Mesothelial cell of epicardium (in vitro differentiated cells): ENCODE measurements at regions not wholly inside any gene's neighbourhood (a gene's known extent, or its start where the extent isn't known, plus 50 kb on each side); places are given as distances from the start of the nearest gene placed in this dataset.

Experiments used
- DNase-seq, 2 experiments: peaks; one replicate each; pipeline ENCODE4 v3.0.0; 2021; ENCODE audit warnings: low spot score in 2 of 2; ENCODE audit not compliant: unreplicated experiment in 2 of 2
- H3K27ac Mint-ChIP-seq: 2 replicates; pipeline ENCODE4 v1.8.0; 2021; ENCODE audit warnings: mixed read lengths
- H3K27me3 Mint-ChIP-seq: 2 replicates; pipeline ENCODE4 v1.8.0; 2021; ENCODE audit warnings: low read depth, mixed read lengths
- H3K36me3 Mint-ChIP-seq: 2 replicates; pipeline ENCODE4 v1.8.0; 2021; ENCODE audit warnings: mixed read lengths
- H3K4me1 Mint-ChIP-seq: 2 replicates; pipeline ENCODE4 v1.8.0; 2021; ENCODE audit warnings: mixed read lengths
- H3K4me3 Mint-ChIP-seq: 2 replicates; pipeline ENCODE4 v1.8.0; 2021; ENCODE audit warnings: mild to moderate bottlenecking, moderate library complexity, mixed read lengths
- H3K9me3 Mint-ChIP-seq: 2 replicates; pipeline ENCODE4 v1.8.0; 2021; ENCODE audit warnings: mixed read lengths
- TF ChIP-seq, protein P1 (sequence below): fragments of 200-600 bp; sonication (generic); IDR thresholded peaks from one replicate; pipeline ENCODE4 v1.5.0; 2021; ENCODE audit warnings: antibody characterized with exemption; ENCODE audit not compliant: unreplicated experiment

DNA sequence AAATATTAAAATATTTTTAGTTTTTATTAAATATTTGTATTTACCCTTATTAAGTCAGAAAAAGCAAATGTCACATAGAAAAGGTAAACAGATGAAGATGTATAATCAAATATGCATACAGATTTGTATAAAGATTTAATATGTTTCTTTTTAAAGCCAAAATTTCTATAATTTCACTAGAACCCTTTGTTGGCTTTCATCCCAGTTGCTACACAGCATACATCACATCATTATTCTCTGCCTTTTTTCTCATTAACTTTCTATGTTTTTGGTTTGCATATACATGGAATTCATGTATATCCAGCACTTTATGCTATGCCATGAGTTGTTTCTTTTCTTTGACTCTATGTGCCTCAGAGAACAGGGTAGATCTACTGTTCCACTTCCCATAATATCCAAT is 957.9 kb upstream of the ADGRL2 start:
- no peaks in the 10 kb centered on the region for H3K4me1 Mint-ChIP-seq
- no peak for DNase-seq
- H3K36me3 Mint-ChIP-seq, result peaks cover 1% of the 10 kb centered on the region
- peaks cover 39% of the 10 kb centered on the region for H3K9me3 Mint-ChIP-seq
- TF ChIP-seq, protein P1, sequence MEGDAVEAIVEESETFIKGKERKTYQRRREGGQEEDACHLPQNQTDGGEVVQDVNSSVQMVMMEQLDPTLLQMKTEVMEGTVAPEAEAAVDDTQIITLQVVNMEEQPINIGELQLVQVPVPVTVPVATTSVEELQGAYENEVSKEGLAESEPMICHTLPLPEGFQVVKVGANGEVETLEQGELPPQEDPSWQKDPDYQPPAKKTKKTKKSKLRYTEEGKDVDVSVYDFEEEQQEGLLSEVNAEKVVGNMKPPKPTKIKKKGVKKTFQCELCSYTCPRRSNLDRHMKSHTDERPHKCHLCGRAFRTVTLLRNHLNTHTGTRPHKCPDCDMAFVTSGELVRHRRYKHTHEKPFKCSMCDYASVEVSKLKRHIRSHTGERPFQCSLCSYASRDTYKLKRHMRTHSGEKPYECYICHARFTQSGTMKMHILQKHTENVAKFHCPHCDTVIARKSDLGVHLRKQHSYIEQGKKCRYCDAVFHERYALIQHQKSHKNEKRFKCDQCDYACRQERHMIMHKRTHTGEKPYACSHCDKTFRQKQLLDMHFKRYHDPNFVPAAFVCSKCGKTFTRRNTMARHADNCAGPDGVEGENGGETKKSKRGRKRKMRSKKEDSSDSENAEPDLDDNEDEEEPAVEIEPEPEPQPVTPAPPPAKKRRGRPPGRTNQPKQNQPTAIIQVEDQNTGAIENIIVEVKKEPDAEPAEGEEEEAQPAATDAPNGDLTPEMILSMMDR, result no peak
- H3K4me3 Mint-ChIP-seq, result no peak overlapping the region
- H3K27me3 Mint-ChIP-seq, result no peaks in the 10 kb centered on the region
- H3K27ac Mint-ChIP-seq, result no peak overlapping the region

DNA sequence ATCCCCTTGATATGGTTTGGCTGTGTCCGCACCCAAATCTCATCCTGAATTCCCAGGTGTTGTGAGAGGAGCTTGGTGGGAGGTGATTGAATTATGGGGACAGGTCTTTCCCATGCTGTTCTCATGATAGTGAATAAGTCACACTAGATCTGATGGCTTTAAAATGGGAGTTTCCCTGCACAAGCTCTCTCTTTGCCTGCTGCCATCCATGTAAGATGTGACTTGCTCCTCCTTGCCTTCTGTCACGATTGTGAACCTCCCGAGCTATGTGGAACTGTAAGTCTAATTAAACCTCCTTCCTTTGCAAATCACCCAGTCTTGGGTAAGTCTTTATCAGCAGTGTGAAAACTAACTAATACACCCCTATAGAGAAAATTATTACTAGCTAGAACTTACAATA is 959.5 kb upstream of the ADGRL2 start:
- TF ChIP-seq, protein P1, result no peak
- DNase-seq, result no peak
- H3K4me3 Mint-ChIP-seq, result no peak overlapping the region
- H3K27me3 Mint-ChIP-seq, result no peaks in the 10 kb centered on the region
- no peaks in the 10 kb centered on the region for H3K4me1 Mint-ChIP-seq
- H3K9me3 Mint-ChIP-seq, result peaks cover 39% of the 10 kb centered on the region
- H3K36me3 Mint-ChIP-seq, result peaks cover 1% of the 10 kb centered on the region
- no peak overlapping the region for H3K27ac Mint-ChIP-seq

DNA sequence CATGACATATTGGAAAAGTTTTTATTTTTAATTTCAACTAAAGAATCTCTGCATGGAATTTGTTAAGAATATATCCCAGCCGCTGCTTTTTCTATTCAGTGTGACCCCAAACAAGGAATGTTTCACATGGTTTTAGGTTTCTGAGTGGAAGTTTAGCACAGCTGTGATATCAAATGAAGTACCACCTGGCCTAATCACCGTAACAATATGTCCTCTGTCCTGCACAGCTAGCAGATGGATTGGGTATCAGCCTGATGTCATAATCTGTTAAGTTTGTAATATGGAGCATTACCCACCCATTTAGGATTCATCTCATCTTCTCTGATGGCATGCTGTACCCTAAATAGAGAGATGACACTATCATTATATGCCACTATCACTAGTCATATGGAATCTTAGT is 963.7 kb upstream of the ADGRL2 start:
- DNase-seq, result no peak
- Mint-ChIP-seq H3K27me3 (no peaks in the 10 kb centered on the region), H3K9me3 (peaks cover 23% of the 10 kb centered on the region), H3K4me1 (peaks cover 2% of the 10 kb centered on the region), H3K27ac (no peak overlapping the region), H3K36me3 (peaks cover 1% of the 10 kb centered on the region), H3K4me3 (no peak overlapping the region)
- TF ChIP-seq, protein P1, result no peak

DNA sequence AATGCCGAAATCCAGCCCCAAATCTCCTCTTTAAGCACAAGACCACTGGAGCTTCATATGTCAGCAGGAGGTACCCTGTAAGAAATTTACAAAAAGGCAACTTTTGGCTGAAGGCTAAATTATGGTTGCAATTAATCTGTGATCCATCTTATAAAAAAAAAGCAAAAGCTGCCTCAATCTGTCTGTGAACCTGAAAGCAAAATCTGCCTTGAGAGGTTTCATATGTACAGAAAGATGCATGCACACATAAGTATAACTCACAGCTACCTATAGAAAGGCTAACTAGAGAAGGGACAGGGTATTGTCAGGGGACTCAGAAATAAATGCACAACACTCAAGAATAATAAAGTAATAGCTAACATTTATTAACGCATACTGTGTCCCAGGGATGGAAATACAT is 964.2 kb upstream of the ADGRL2 start:
- TF ChIP-seq, protein P1, result no peak
- Mint-ChIP-seq H3K36me3 (no peaks in the 10 kb centered on the region), H3K4me1 (peaks cover 2% of the 10 kb centered on the region), H3K27ac (no peak overlapping the region), H3K4me3 (no peak overlapping the region), H3K27me3 (no peaks in the 10 kb centered on the region), H3K9me3 (peaks cover 18% of the 10 kb centered on the region)
- no peak for DNase-seq

DNA sequence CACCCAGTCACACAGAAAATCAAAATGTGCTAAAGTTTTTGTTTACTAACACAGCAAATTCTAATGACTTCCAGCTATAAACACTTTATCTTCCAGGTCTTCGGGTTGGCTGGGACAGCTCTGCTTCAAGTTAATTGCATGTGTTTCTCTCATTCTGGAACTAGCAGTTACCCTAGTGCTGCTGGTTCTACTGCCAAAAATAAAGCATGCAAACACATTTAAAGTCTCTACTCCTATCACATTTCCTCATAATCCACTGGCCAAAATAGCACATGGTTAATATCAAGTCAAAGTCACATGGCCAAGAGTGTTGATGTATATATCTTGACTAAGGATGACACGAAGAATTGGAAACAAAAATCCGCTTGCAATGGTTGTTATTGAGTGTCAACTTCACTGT is 973.1 kb upstream of the ADGRL2 start:
- H3K27ac Mint-ChIP-seq, result no peak overlapping the region
- no peaks in the 10 kb centered on the region for H3K27me3 Mint-ChIP-seq
- DNase-seq, result no peak
- no peaks in the 10 kb centered on the region for H3K4me1 Mint-ChIP-seq
- TF ChIP-seq, protein P1, result no peak
- no peak overlapping the region for H3K4me3 Mint-ChIP-seq
- H3K36me3 Mint-ChIP-seq, result no peaks in the 10 kb centered on the region
- H3K9me3 Mint-ChIP-seq, result no peaks in the 10 kb centered on the region

DNA sequence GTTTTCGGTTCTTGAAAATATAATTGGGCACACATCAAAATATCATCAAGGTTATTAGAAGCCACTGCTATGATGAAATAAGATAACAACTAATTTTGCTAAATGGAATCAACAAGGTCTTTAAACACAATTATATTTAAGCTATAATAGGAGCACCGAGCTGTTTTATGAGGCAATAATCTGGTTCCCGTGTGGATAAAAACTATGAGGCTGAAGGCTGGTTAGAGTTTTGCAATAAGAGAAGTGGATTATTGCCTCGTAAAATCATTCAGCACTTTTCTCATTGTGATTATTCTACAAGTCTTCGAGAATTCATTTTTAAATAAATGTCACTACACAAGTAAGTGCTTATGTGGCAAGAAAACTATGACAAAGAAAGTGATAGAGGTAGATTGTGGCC is 975.7 kb upstream of the ADGRL2 start:
- no peaks in the 10 kb centered on the region for H3K36me3 Mint-ChIP-seq
- no peak overlapping the region for H3K4me3 Mint-ChIP-seq
- H3K4me1 Mint-ChIP-seq, result no peaks in the 10 kb centered on the region
- H3K27me3 Mint-ChIP-seq, result no peaks in the 10 kb centered on the region
- TF ChIP-seq, protein P1, result no peak
- DNase-seq, result no peak
- H3K9me3 Mint-ChIP-seq, result no peaks in the 10 kb centered on the region
- H3K27ac Mint-ChIP-seq, result no peak overlapping the region
